ENCODE measurements at regions not wholly inside any gene's neighbourhood (a gene's known extent, or its start where the extent isn't known, plus 50 kb on each side); places are given as distances from the start of the nearest gene placed in this dataset.

- TF ChIP-seq EP300 (IDR thresholded peaks at IDR 0.05): no peak
- TF ChIP-seq, protein P1, sequence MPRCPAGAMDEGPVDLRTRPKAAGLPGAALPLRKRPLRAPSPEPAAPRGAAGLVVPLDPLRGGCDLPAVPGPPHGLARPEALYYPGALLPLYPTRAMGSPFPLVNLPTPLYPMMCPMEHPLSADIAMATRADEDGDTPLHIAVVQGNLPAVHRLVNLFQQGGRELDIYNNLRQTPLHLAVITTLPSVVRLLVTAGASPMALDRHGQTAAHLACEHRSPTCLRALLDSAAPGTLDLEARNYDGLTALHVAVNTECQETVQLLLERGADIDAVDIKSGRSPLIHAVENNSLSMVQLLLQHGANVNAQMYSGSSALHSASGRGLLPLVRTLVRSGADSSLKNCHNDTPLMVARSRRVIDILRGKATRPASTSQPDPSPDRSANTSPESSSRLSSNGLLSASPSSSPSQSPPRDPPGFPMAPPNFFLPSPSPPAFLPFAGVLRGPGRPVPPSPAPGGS (IDR thresholded peaks at IDR 0.05): no peak
- TF ChIP-seq, protein P2, sequence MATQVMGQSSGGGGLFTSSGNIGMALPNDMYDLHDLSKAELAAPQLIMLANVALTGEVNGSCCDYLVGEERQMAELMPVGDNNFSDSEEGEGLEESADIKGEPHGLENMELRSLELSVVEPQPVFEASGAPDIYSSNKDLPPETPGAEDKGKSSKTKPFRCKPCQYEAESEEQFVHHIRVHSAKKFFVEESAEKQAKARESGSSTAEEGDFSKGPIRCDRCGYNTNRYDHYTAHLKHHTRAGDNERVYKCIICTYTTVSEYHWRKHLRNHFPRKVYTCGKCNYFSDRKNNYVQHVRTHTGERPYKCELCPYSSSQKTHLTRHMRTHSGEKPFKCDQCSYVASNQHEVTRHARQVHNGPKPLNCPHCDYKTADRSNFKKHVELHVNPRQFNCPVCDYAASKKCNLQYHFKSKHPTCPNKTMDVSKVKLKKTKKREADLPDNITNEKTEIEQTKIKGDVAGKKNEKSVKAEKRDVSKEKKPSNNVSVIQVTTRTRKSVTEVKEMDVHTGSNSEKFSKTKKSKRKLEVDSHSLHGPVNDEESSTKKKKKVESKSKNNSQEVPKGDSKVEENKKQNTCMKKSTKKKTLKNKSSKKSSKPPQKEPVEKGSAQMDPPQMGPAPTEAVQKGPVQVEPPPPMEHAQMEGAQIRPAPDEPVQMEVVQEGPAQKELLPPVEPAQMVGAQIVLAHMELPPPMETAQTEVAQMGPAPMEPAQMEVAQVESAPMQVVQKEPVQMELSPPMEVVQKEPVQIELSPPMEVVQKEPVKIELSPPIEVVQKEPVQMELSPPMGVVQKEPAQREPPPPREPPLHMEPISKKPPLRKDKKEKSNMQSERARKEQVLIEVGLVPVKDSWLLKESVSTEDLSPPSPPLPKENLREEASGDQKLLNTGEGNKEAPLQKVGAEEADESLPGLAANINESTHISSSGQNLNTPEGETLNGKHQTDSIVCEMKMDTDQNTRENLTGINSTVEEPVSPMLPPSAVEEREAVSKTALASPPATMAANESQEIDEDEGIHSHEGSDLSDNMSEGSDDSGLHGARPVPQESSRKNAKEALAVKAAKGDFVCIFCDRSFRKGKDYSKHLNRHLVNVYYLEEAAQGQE (IDR thresholded peaks at IDR 0.05): no peak
- TF ChIP-seq, protein P3, sequence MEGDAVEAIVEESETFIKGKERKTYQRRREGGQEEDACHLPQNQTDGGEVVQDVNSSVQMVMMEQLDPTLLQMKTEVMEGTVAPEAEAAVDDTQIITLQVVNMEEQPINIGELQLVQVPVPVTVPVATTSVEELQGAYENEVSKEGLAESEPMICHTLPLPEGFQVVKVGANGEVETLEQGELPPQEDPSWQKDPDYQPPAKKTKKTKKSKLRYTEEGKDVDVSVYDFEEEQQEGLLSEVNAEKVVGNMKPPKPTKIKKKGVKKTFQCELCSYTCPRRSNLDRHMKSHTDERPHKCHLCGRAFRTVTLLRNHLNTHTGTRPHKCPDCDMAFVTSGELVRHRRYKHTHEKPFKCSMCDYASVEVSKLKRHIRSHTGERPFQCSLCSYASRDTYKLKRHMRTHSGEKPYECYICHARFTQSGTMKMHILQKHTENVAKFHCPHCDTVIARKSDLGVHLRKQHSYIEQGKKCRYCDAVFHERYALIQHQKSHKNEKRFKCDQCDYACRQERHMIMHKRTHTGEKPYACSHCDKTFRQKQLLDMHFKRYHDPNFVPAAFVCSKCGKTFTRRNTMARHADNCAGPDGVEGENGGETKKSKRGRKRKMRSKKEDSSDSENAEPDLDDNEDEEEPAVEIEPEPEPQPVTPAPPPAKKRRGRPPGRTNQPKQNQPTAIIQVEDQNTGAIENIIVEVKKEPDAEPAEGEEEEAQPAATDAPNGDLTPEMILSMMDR (IDR thresholded peaks at IDR 0.05): no peak
- no peak for TF ChIP-seq ZSCAN20 (CRISPR knock-in tag; IDR thresholded peaks at IDR 0.05)
- TF ChIP-seq POLR2A (IDR thresholded peaks at IDR 0.05; ENCODE audit: low read length): no peak
These were observed 76.0 kb upstream of the TSC22D1 start for GRCh38 chr13:44652168-44652567.
